GM13976 (cell line): ENCODE measurements at regions not wholly inside any gene's neighbourhood (a gene's known extent, or its start where the extent isn't known, plus 50 kb on each side); places are given as distances from the start of the nearest gene placed in this dataset.

Experiments used
- DNase-seq: peaks from one replicate; pipeline ENCODE4 v3.0.0; 2012; ENCODE audit warnings: low spot score
- in situ Hi-C: fragments of 300-500 bp; cut with MboI; formaldehyde crosslinking; loops from one replicate; pipeline ENCODE4 v1.12.0; 2022; ENCODE audit warnings: low sequenced_read_pairs, mixed read lengths, inconsistent platforms; ENCODE audit not compliant: unreplicated experiment
- TF ChIP-seq, protein P1 (sequence below): IDR thresholded peaks from 2 replicates; pipeline ENCODE4 v1.5.1; 2012; ENCODE audit warnings: borderline replicate concordance, mild to moderate bottlenecking; ENCODE audit not compliant: insufficient read depth; ENCODE audit errors: extremely low read depth, missing control alignments, control extremely low read depth

DNA sequence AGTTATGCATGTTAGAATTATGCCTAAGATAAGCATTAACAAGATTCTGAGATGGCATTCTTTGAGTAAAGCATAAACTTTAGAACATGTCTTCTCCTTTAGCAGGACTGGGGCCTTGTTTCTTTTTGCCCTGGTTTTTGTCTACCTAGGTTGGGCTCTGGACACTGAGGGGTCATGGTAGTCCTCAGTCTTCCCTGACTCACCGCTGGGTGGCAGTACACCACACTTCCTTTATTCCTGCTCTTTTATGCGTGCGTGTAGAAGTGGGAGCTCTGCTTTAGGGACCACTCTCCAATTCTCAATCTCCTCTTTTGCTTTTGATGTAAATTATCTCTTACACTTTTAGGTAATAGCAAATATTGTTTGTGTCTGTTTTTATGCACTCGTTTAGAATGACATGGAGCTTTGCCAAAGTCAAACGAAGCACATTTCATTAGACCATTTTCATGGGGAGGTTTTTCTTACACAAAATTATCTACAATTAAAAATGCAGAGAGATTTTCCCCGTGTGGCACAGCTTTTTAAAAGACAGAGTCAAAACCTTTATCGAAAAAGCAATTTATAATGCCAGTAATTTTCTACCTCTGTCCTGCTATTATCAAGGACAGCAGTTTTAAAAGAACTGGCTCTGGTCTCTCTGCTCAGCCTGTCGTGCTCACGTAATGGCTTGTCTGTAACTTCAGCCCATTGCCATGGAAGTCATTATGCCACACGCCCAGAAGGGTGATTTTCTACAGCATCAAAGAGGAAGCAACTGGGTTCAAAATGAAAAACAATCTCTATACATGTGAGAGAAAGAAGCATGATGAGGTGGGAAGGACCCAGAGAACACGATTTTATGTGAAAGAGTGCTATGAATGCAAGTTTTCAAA is 413.9 kb downstream of the COG6 start:
- TF ChIP-seq, protein P1, sequence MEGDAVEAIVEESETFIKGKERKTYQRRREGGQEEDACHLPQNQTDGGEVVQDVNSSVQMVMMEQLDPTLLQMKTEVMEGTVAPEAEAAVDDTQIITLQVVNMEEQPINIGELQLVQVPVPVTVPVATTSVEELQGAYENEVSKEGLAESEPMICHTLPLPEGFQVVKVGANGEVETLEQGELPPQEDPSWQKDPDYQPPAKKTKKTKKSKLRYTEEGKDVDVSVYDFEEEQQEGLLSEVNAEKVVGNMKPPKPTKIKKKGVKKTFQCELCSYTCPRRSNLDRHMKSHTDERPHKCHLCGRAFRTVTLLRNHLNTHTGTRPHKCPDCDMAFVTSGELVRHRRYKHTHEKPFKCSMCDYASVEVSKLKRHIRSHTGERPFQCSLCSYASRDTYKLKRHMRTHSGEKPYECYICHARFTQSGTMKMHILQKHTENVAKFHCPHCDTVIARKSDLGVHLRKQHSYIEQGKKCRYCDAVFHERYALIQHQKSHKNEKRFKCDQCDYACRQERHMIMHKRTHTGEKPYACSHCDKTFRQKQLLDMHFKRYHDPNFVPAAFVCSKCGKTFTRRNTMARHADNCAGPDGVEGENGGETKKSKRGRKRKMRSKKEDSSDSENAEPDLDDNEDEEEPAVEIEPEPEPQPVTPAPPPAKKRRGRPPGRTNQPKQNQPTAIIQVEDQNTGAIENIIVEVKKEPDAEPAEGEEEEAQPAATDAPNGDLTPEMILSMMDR: peak; percentile 82
- peak; percentile 56 for DNase-seq
- in situ Hi-C loops: loop anchor here (25.0 kb wide), 1 partner anchor 618 kb away; no protein-coding TSS in a partner anchor

DNA sequence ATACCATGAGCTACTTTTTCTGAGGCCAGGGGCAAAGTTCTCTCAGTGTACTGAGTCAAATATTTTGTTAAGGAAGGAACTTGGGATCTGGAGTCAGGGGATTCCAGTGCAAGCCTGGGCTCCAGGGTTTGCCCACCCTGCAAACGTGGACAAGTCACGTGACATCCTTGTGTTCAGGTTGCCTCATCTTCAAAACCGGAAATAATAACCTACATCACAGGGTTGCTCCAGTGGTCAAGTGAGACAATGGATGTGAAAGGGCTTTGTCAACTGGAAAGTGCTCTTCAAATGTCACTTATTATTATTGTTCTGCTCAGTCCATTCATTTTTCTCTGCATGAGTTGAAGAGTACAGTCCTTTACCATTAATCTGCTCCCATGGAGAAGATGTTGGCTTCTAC is 414.9 kb downstream of the COG6 start:
- TF ChIP-seq, protein P1: no peak
- in situ Hi-C loops: loop anchor here (25.0 kb wide), 1 partner anchor 617 kb away; no protein-coding TSS in a partner anchor
- DNase-seq: no peak

- in situ Hi-C loops: loop anchor here (25.0 kb wide), 1 partner anchor 615 kb away; no protein-coding TSS in a partner anchor
- no peak for DNase-seq
- TF ChIP-seq, protein P1: no peak
These were observed 417.2 kb downstream of the COG6 start for GRCh38 chr13:40072663-40073120.

- in situ Hi-C loops: loop anchor here (25.0 kb wide), 1 partner anchor 613 kb away; no protein-coding TSS in a partner anchor
- TF ChIP-seq, protein P1: no peak
- DNase-seq: no peak
These were observed 418.9 kb downstream of the COG6 start for GRCh38 chr13:40074338-40074737.

DNA sequence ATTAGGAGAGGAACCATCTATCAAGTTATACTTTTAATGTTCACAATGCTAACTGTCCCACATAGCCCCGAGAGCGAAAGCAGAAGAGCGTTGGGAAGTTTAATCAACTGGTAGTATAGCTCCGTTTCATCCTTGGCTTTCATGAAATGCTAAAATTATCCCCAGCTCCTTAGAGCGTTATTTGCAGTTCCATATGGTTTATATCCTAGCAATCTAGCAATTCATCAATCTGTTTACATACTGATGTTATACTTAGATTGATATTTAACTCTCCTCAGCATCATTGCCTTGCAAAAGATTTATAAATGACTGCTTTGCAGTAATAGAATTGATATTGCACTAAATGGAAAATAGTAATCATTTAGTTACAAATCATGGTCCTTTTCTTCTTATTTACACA is 419.8 kb downstream of the COG6 start:
- in situ Hi-C loops: no loop called here
- DNase-seq: no peak
- TF ChIP-seq, protein P1: no peak

GRCh38 chr13:40076765-40077362 is 421.4 kb downstream of the COG6 start:
- in situ Hi-C loops: no loop called here
- no peak for DNase-seq
- TF ChIP-seq, protein P1: no peak
